Skeletal muscle cell (primary cell): ENCODE measurements at regions not wholly inside any gene's neighbourhood (a gene's known extent, or its start where the extent isn't known, plus 50 kb on each side); places are given as distances from the start of the nearest gene placed in this dataset.

ENCODE experiments used
- DNase-seq: peaks from one replicate; pipeline ENCODE4 v3.0.0-alpha.2; 2010; ENCODE audit warnings: low read depth
- H3K4me3 ChIP-seq: 2 replicates; pipeline ENCODE4 v1.5.1; 2011; ENCODE audit warnings: low read depth, mild to moderate bottlenecking, control low read depth, low read length, moderate library complexity

GRCh38 chr2:237260039-237260620, 153.8 kb downstream of the COL6A3 start:
- H3K4me3 ChIP-seq: no peak overlapping the region
- DNase-seq: no peak

DNA sequence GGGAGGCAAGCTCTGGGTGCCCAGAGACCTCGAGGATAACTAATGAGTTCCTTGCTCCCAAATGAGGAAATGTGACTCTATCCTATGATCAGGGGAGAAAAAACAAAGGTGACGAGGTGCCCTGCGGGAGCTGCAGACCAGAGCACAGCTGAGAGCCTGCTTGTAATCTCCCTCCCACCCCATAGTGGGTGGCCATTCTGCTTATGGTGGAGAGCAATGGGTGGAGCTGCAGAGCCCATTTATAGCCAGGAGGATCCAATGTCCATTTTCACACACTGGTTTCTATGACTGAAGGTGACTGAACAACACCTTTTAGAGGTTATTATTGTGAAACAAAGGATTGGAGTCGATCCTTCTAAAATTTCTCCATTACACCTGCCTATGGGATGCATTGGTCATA, 153.3 kb downstream of the COL6A3 start:
- H3K4me3 ChIP-seq: no peak overlapping the region
- no peak for DNase-seq

DNA sequence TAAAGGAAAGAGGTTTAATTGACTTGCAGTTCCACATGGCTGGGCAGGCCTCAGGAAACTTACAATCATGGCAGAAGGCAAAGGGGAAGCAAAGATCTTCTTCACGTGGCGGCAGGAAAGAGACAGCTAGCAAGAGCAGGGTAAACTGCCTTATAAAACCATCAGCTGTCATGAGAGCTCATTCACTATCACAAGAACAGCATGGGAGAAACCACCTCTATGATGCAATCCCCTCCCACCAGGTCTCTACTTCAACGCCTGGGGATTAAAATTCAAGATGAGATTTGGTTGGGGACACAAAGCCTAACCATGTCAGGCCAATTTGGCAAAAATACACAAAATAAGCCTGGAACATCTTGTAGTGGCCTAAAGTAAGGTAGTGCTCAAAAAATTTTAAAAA, 152.6 kb downstream of the COL6A3 start:
- DNase-seq: no peak
- H3K4me3 ChIP-seq: no peak overlapping the region

DNA sequence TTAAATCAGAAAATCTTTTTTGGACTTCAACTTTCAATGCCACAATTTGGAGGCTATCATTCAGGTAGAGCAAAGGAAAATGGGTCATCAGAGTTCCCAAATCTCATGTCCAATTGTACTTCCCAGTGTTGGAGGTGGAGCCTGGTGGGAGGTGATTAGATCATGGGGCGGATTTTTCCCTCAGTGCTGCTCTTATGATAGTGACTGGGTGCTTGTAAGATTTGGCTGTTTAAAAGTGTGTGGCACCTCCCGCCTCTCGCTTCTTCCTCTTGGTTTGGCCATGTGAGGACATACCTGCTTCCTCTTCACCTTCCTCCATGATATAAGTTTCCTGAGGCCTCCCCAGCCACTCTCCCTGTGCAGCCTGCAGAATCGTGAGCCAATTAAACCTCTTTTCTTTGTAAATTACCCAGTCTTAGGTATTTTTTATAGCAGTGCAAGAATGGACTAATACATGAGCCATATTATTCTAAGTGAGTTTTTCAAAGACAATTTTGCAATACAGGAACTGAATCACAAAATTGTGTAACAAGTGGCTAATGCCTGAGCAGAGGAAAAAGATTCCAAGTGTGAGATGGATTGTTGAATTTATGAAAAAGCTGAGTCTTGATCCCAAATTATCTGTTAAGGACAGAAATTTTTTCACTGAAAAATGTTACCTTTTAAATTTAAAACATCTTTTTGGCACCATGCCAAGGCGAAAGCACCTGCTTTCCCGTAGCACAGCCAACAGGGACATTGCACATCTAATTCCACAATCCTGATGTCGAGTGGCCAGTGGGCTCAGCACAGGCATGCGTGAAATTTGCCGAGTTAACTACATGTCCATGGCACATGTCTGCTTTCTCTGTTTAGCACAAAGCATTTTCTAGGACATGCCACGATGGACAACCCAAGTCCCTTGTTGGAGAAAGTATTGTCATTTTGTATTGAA, 150.9 kb downstream of the COL6A3 start:
- H3K4me3 ChIP-seq: no peak overlapping the region

GRCh38 chr2:237264480-237265219, 149.3 kb downstream of the COL6A3 start:
- H3K4me3 ChIP-seq: no peak overlapping the region
- DNase-seq: peak; percentile 83

More for the DNA sequence above, 150.9 kb downstream of the COL6A3 start:
- no peak for DNase-seq

- DNase-seq: no peak
These were observed 145.8 kb downstream of the COL6A3 start for GRCh38 chr2:237268004-237268708.

DNA sequence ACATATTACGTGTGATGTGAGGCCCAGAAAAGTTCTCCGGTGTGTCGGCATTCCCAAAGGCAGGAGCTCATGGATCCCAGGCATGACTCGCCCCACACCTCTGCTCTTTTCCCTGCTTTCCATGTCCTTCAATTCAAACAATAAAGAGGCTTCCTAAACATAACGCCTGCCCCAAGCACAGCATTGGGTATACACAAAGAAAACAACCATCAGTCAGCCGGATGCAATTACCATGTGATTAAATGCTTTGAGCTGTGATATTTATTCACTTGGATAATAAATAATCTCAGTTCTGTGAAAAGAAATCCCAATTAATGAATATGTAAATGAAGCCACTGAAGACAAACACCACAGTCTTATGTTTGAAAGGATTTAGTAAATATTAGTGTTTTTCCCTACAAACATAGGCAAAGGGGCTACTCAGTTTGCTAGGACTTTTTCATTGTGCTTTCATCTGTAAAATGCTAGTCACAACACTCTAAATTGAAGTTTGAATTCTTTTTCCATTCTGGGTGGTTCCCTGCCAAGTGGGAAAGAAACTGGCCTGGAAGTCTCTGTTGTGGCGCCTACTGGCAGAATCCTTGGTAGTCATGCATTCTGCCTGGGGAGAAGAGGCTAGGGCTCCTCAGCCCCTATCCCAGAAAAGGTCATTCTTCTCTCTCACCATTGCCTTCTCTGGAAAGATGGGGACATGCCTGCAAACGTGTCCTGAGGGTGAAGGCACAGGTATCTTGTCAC, 144.7 kb downstream of the COL6A3 start:
- H3K4me3 ChIP-seq: no peak overlapping the region
- no peak for DNase-seq

More at GRCh38 chr2:237268004-237268708, 145.8 kb downstream of the COL6A3 start:
- no peak overlapping the region for H3K4me3 ChIP-seq

DNA sequence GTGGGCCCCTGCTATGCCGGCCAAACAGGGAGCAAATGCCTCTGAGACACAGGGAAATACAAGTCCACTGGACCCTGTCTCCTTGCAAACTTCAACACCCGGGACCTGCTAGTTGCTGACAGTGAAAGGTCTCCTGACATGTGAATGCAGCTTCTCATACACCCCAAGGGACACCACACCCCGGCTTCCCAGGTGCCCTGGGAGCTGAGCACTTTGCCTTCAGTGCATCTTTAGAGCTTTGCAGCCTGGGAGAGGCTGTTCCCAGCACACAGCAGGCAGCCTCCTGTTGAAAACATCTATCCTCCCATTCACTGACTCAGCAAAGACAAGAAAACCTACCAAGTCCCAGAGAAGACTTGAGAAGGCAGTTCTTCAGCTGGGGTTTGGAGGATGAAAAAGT, 143.4 kb downstream of the COL6A3 start:
- no peak for DNase-seq
- no peak overlapping the region for H3K4me3 ChIP-seq

DNA sequence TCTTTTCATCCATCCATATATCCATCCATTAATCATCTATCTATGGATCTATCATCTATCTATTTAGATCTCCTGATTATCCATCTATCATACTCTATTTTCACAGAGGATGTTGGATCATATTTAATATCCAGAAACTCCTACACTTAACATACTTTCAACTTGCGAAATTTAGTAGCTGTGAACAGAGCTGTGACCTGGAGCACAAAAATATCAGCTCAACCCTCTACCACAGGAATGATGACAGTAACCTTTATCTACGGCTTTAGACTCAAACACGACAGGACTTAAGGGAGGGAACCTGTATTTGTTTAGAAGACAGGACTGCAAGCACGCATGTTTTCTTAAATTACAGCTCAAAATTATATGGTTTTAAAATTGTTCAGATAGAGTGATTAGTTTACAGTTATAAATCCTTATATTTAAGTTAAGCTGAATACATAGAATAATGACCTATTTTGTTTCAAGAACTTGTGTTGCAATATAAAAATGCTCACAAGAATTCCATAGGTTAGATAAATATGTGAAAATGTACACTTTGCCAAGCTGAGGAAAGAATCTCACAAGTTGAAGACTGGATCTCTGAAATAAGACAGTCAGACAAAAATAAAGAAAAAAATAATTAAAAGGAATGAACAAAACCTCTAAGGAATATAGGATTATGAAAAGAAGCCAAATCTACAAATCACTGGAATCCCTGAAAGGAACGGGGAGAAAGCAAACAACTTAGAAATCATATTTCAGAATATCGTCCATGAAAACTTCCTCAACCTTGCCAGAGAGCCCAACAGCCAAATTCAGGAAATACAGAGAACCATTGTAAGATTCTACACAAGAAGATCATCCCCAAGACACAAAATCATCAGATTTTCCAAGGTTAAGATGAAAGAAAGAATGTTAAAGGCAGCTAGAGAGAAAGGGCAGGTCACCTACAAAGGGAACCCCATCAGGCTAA, 142.0 kb downstream of the COL6A3 start:
- no peak for DNase-seq
- no peak overlapping the region for H3K4me3 ChIP-seq
